ENCODE measurements at regions not wholly inside any gene's neighbourhood (a gene's known extent, or its start where the extent isn't known, plus 50 kb on each side); places are given as distances from the start of the nearest gene placed in this dataset.

DNA sequence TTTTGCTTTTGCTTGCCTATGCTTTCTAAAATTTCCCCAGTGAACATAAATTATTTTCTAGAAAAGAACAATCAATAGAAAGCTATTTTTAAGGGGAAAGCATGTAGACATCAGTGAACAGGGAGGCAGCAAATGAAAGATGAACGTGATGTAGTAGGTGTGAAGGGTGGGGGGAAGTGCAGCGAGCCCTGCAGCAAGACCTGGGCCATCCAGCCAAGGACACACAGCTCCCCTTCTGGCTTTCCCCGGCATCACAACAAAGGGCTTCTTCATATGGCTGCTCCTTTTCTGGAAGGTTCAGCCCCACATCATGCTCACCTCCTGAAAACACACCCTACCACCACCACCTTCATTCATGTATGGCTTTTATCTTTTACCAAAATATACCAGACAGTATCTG, 109.2 kb upstream of the ETS2 start:
- no peak for DNase-seq

- DNase-seq: no peak
Observed at GRCh38 chr21:38699048-38699447, 106.7 kb upstream of the ETS2 start.

DNA sequence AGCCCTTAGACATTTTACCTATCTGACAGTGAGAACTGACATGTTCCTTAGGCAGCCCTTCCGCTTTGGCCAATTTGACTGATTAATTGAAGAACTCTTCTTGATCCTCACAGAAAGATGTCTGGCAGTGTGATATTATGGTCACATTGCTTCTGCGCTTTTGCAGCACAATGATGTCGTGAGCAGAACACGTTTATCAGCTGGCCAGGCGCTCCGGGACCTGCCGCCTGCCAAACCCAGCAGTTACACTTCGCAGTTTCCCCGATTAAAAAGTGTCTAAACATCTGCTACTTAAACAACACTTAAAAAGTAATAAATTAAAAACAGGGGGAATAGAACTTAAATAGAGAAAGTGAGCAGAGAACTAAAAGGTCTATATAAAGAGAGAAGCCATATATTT, 103.5 kb upstream of the ETS2 start:
- no peak for DNase-seq

- no peak for DNase-seq
Observed at GRCh38 chr21:38709876-38710275, 95.9 kb upstream of the ETS2 start.

DNA sequence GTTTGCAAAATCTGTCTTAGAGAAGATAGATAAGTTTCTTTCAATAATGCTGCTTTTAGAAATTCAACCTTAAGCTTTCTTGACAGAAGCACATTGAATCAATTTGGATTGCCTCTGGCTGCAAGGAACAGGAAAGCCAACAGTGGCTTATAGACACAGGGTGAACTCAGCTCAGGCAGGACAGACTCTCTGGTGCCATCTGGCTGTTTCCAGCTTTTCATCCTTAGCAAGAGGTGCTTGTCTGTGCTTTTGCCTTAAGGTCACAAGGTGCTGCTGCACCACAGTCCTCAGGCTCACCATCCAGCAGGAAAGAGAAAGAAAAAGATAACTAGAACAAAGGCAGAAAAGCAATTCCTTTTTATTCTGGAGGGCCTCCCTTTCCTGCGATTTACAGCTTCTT, 93.7 kb upstream of the ETS2 start:
- peak in 1 of 51 donors; percentile 1 for DNase-seq

- no peak for DNase-seq
Observed at GRCh38 chr21:38712664-38713063, 93.1 kb upstream of the ETS2 start.

GRCh38 chr21:38714039-38714817, 91.5 kb upstream of the ETS2 start:
- no peak for DNase-seq

DNA sequence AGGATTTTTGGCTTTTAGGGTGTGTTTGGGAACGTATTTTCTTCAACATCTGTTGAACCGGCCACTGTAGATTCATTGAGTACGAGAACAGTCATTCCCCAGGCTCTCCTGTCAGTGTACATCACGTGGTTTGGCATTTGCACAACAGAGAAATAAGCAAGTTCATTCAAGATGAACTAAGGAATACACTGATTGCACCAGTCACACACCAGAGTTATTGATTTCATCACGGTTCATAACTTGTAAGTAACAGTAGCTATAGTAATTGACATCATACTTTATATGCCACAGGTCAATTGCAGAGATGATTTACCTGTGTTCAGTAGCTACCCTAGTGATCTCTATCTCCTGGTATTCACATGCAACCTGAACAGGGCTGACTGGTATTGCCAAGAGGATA, 90.7 kb upstream of the ETS2 start:
- no peak for DNase-seq

DNA sequence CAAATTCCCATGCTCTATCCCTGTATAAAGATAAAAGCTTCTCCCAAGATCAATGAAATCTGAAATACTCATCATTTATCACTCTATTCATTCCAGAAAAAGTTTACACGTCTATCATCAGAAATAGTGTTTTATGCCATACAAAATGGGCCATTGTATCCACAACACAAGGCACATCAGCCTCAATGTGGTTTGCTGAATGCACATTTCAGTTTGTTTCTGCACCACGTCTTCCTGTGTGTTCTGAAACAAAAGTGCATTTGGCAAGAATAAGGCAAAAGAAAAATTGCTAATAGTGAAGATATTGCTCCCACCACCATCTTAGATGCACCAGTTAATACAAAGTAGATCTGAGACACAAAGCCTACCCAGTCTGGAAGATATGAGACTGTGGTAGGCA, 89.6 kb upstream of the ETS2 start:
- DNase-seq: no peak

- no peak for DNase-seq
Observed at GRCh38 chr21:38716942-38717341, 88.8 kb upstream of the ETS2 start.

DNA sequence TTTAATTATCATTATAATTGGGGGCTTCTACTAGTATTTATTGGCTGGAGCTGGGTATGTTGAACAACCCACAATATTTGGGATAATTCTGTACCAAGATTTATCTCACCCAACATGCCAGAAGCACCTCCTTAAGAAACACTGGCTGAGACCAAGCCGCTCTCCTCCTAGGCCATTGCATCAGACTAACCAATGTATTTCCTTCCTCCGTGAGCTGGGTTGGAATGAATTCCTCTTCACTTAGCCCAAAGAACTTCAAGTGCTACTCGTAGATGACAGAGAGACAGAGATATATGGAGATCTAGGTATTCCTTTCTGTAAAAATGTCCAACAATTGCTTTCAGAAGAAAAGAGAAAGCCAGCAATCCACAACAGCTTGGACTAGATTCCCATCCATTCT, 87.2 kb upstream of the ETS2 start:
- DNase-seq: no peak

GRCh38 chr21:38720074-38720473, 85.7 kb upstream of the ETS2 start:
- no peak for DNase-seq

DNA sequence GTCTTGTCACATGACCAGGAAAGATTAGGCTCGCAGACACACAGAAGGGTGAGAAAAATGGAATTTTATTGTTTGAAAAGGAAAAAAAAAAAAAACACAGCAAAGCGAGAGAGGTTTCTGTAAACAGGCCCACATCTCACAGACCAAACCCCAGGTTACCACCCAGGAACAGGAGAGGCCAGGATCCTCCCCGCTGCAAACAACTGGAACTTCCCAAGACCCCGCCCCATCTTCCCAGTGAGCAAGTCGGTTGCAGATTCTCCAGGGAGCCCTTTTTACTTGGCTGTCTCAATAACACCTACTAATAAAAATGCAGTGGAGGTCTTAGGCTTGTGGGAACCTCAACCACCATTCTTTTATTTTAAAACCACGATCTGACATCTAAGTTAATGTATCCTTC, 84.7 kb upstream of the ETS2 start:
- DNase-seq: no peak

DNA sequence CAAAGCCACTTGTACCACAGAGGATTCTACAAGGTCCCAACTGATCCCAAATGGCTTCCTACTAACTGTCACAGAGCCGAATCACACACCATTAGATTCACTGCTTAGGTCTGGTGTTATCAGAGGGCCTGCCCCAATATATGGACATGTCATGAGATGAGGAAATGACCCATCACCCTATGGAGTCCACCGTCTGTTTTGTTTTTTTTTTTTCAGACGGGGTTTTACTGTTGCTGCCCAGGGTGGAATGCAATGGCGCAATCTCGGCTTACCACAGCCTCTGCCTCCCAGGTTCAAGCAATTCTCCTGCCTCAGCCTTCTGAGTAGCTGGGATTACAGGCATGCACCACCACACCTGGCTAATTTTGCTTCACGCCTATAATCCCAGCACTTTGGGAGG, 83.8 kb upstream of the ETS2 start:
- DNase-seq: no peak

DNA sequence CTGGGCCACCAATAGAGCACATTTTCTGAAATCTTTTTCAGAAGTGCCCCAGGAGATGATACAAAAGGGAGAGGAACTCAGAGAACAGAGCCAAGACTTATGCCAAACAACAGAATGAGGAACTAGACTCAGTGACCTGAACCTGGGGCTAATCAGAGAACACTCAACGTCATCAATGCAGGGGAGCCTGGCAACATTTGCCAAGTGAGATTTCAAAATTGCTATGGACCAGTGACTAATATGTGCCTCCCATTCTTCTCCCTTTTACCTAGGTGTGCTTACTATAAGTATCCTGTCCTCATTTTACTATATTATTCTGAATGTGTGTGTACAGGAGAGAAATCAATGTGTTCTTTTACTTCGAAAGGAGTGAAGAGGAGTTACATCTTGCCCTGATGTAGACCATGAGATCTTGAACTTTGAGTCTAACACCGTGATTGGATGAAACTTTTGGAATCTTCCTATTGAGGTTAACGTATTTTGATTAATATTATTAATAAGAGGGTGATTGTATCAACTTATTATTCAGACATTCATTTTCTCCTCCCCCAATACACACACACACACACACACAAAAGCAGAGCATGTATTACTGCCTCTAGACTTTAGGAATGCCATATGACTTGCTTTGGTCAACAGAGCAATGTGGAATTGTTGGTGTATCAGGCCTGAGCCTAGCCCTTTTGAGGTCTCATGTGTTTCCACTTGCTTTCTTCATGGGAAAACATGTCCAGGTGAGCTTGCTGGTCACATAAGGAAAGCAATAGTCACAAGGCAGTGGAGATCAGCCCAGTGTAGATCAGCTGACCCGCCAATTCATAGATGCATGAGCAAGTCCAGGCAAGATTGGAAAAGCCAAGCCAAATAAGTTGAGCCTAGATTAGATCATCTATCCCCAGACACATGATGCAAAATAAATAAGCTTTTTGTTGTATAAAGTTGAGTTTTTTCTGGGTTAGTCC, 80.3 kb upstream of the ETS2 start:
- DNase-seq: no peak

DNA sequence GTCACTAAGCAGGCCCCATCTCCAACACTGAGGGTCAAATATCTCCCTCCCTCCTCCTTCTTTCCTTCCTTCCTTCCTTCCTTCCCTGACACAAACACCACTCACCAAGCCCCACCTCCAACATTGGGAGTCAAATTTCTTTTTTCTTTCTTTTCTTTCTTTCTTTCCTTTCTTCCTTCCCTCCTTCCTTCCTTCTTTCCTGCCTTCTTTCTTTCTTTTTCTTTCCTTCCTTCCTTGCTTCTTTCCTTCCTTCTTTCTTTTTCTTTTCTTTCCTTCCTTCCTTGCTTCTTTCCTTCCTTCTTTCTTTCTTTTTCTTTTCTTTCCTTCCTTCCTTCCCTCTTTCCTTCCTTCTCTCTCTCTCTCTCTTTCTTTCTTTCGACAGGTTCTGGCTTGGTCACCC, 79.2 kb upstream of the ETS2 start:
- DNase-seq: no peak

GRCh38 chr21:38729291-38729690, 76.4 kb upstream of the ETS2 start:
- no peak for DNase-seq

GRCh38 chr21:38729754-38730379, 75.9 kb upstream of the ETS2 start:
- DNase-seq: no peak

- peak in 50 of 51 donors; percentile 26 to 89 (median 64) for DNase-seq
Observed at GRCh38 chr21:38733972-38734546, 71.7 kb upstream of the ETS2 start.

DNA sequence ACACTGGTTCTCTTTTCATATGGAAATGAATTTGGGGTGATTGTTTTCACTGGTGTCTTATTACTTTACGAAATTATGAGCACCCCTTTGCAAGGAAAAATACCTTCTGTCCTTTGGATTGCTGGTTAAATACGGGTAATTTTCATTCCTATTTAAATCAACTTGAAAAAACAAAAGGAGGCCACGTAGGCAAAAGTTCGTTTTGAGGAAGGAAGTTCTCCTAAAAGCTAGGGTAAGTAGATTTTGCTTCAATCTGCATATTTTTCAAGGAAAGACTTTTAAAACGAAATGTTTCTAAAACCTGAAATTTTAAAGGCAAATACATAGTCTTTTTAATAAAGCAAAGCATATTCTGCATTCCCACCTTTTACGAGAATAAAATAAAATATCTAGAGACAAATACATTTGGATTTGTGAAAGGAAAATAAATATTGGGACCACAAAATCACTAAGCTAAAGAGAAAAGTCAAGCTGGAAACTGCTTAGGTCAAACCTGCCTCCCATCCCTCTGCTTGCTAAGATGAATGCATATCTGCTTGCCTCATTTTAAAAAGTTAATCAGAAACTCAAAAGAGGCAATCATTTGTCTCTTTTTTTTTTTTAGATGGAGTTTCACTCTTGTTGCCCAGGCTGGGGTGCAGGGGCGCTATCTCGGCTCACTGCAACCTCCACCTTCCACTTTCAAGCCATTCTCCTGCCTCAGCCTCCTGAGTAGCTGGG, 70.9 kb upstream of the ETS2 start:
- no peak for DNase-seq

DNA sequence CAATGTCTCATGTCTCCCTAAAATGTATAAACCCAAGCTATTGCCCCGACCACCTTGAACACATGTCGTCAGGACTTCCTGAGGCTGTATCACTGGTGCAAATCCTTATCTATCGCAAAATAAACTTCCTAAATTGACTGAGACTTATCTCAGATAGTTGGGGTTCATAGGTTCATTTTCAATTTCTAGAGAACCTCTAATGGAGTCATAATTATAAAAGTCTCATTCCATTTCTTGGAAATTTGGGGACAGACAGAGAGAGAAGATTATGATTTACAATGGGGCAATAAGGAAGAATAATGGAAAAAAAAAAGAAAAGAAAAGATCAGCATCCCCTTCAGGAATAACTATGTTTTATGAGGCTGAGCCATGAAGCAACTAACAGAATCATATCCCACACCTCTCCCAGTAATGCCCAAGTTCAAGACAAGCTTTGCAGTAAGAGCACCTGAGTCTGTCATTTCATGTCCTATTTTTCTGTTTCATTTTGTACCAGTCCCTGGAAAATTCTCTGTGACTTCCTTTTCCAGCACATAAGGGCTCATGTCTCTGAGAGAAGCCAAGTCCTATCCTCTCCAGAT, 70.0 kb upstream of the ETS2 start:
- DNase-seq: no peak

Data from hypothalamus (tissue), 51 donors.